Karpas-422 (cell line): ENCODE measurements at regions not wholly inside any gene's neighbourhood (a gene's known extent, or its start where the extent isn't known, plus 50 kb on each side); places are given as distances from the start of the nearest gene placed in this dataset.
A peak's percentile ranks its signal among the peaks of the same experiment; 100 is the strongest.

ENCODE experiments used
- DNase-seq: peaks from one replicate; pipeline ENCODE4 v3.0.0-alpha.2; 2015
- H2AFZ ChIP-seq: fragments of 200-600 bp; sonication (generic); 2 replicates; pipeline ENCODE4 v1.6.1; 2014; ENCODE audit warnings: antibody characterized with exemption, low read length, mixed read lengths
- H3K27ac ChIP-seq: fragments of 200-600 bp; sonication (generic); 2 replicates; pipeline ENCODE4 v1.5.1; 2014; ENCODE audit warnings: mild to moderate bottlenecking, low read length, moderate library complexity
- H3K27me3 ChIP-seq: fragments of 200-600 bp; sonication (generic); 2 replicates; pipeline ENCODE4 v1.6.1; 2014; ENCODE audit warnings: low read length, mixed read lengths
- H3K36me3 ChIP-seq: fragments of 200-600 bp; sonication (generic); 2 replicates; pipeline ENCODE4 v1.6.1; 2014; ENCODE audit warnings: low read length, mixed read lengths; ENCODE audit not compliant: insufficient read depth
- H3K4me1 ChIP-seq: fragments of 200-600 bp; sonication (generic); 2 replicates; pipeline ENCODE4 v1.6.1; 2014; ENCODE audit warnings: mild to moderate bottlenecking, low read length, mixed read lengths
- H3K4me2 ChIP-seq: fragments of 200-600 bp; sonication (generic); 2 replicates; pipeline ENCODE4 v1.6.1; 2014; ENCODE audit warnings: low read length, low read depth, mild to moderate bottlenecking; ENCODE audit not compliant: poor library complexity, severe bottlenecking
- H3K4me3 ChIP-seq: fragments of 200-600 bp; sonication (generic); 2 replicates; pipeline ENCODE4 v1.5.1; 2014; ENCODE audit warnings: mild to moderate bottlenecking, antibody characterized with exemption, low read length, mixed read lengths
- H3K79me2 ChIP-seq: fragments of 200-600 bp; sonication (generic); 2 replicates; pipeline ENCODE4 v1.6.1; 2014; ENCODE audit warnings: mild to moderate bottlenecking, low read length, mixed read lengths
- H3K9ac ChIP-seq: fragments of 200-600 bp; sonication (generic); 2 replicates; pipeline ENCODE4 v1.6.0; 2014; ENCODE audit warnings: low read length
- H3K9me2 ChIP-seq: fragments of 200-600 bp; sonication (generic), shearing (Covaris generic); replicated peaks from 2 replicates; pipeline ENCODE4 v1.6.0; 2014; ENCODE audit warnings: mild to moderate bottlenecking, low read length, moderate library complexity; ENCODE audit not compliant: insufficient read depth
- H3K9me3 ChIP-seq: fragments of 300-700, 200-600 bp; sonication (generic); 2 replicates; pipeline ENCODE4 v1.6.1; 2014; ENCODE audit warnings: low read length, mixed read lengths
- H4K20me1 ChIP-seq: fragments of 200-600 bp; sonication (generic); 2 replicates; pipeline ENCODE4 v1.6.1; 2014; ENCODE audit warnings: mild to moderate bottlenecking, antibody characterized with exemption, low read length, low read depth; ENCODE audit not compliant: insufficient read depth

DNA sequence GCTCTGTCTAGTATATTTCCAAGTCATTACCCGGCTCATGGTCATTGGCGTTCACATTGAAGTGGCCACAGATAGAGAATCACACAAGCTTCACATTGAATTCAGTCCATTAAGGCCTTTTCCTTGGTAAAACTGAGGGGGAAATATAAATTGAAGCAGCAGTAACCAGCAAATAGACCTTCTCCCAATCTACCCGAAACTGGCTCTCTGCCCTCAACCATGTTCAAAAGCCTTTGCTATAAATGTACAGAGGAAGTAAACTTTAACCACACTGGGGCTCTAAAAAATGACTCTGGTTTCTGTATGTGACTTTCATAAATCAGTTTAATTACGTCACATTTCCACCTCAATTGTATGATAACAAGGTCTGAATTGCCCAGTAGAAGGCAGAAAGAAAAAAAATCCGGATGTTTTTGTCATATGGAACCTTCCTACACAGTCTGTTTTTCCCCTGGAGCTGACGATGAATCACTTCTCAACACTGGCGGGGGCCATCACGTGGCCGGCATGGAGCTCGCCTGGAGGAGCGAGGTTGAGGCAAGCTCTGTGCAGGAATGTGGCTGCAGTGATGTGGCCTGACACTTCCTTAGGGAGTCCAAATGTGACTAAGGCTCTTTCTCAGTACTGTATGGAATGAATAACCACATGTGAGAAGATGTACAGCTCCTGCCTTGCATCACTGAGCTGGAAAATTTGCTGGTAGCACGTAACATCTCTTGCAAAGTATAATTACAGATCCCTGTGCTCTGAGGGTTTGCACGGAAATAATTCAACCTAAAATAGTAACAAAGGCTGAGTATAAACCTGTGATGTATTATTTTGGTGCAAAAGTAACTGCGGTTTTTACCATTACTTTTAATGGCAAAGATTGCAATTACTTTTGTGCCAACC, 58.6 kb upstream of the SNX9 start:
- H2AFZ ChIP-seq = no peak overlapping the region

GRCh38 chr6:157766901-157767774, 55.9 kb upstream of the SNX9 start:
- peaks cover 74% of the 10 kb centered on the region for H3K4me1 ChIP-seq
- H4K20me1 ChIP-seq = 0 out of 2 replicates have a peak, but pooled peaks cover 6% of the 10 kb centered on the region
- no peaks in the 10 kb centered on the region for H3K9me3 ChIP-seq
- H3K4me2 ChIP-seq = peak overlapping the region; percentile 69
- no peak overlapping the region for H3K27ac ChIP-seq
- no peaks in the 10 kb centered on the region for H3K9me2 ChIP-seq
- no peaks in the 10 kb centered on the region for H3K27me3 ChIP-seq
- H3K36me3 ChIP-seq = no peaks in the 10 kb centered on the region
- H3K4me3 ChIP-seq = no peak overlapping the region
- no peak overlapping the region for H2AFZ ChIP-seq
- no peak overlapping the region for H3K9ac ChIP-seq
- DNase-seq = no peak
- no peaks in the 10 kb centered on the region for H3K79me2 ChIP-seq

More for the DNA sequence above, 58.6 kb upstream of the SNX9 start:
- peak overlapping the region; percentile 88 for H3K27ac ChIP-seq
- H3K9me2 ChIP-seq = no peaks in the 10 kb centered on the region
- peak overlapping the region; percentile 54 for H3K4me3 ChIP-seq
- no peaks in the 10 kb centered on the region for H3K36me3 ChIP-seq
- H3K79me2 ChIP-seq = no peaks in the 10 kb centered on the region
- peaks cover 74% of the 10 kb centered on the region for H3K4me1 ChIP-seq
- DNase-seq = peak; percentile 91
- H3K9me3 ChIP-seq = no peaks in the 10 kb centered on the region
- H4K20me1 ChIP-seq = peaks cover 6% of the 10 kb centered on the region; the same call in 1 of the 2 replicates
- no peaks in the 10 kb centered on the region for H3K27me3 ChIP-seq
- H3K4me2 ChIP-seq = peak overlapping the region; percentile 71
- H3K9ac ChIP-seq = peak overlapping the region; percentile 14; the same call in 1 of the 2 replicates

DNA sequence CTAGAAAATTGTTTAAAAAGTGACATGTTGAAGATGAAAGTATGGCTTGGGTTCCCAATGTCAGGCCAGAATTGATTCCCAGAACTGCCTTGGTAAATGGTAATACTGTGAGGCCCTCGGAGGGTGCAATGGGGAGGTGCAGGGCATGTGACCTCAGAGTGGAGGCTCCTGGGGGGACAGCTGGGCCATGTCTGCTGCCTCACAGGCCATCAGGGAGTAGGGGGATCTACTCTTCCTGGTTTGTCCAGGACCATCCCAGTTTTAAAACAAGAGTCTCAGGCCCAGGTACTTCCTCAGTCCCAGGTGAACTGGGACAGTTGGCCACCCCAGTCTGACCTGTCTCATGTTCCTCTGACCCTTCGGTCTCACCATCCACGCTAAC, 55.3 kb upstream of the SNX9 start:
- Histone ChIP-seq H3K9me3 (no peaks in the 10 kb centered on the region), H2AFZ (no peak overlapping the region), H3K27me3 (no peaks in the 10 kb centered on the region), H4K20me1 (0 out of 2 replicates have a peak, but pooled peaks cover 5% of the 10 kb centered on the region), H3K79me2 (no peaks in the 10 kb centered on the region), H3K27ac (peak overlapping the region; percentile 66), H3K9me2 (no peaks in the 10 kb centered on the region), H3K36me3 (no peaks in the 10 kb centered on the region), H3K4me1 (peaks cover 68% of the 10 kb centered on the region), H3K9ac (no peak overlapping the region), H3K4me3 (peak overlapping the region; percentile 51), H3K4me2 (peak overlapping the region; percentile 69)
- DNase-seq = no peak

GRCh38 chr6:157768304-157768703, 54.7 kb upstream of the SNX9 start:
- Histone ChIP-seq H3K9ac (peak overlapping the region; percentile 48), H3K36me3 (no peaks in the 10 kb centered on the region), H3K9me2 (no peaks in the 10 kb centered on the region), H3K4me2 (peak overlapping the region; percentile 69), H3K27ac (peak overlapping the region; percentile 66), H3K4me3 (peak overlapping the region; percentile 51), H4K20me1 (no peaks in the 10 kb centered on the region), H3K4me1 (peaks cover 63% of the 10 kb centered on the region), H2AFZ (no peak overlapping the region), H3K79me2 (no peaks in the 10 kb centered on the region), H3K9me3 (no peaks in the 10 kb centered on the region), H3K27me3 (no peaks in the 10 kb centered on the region)
- peak; percentile 85 for DNase-seq

DNA sequence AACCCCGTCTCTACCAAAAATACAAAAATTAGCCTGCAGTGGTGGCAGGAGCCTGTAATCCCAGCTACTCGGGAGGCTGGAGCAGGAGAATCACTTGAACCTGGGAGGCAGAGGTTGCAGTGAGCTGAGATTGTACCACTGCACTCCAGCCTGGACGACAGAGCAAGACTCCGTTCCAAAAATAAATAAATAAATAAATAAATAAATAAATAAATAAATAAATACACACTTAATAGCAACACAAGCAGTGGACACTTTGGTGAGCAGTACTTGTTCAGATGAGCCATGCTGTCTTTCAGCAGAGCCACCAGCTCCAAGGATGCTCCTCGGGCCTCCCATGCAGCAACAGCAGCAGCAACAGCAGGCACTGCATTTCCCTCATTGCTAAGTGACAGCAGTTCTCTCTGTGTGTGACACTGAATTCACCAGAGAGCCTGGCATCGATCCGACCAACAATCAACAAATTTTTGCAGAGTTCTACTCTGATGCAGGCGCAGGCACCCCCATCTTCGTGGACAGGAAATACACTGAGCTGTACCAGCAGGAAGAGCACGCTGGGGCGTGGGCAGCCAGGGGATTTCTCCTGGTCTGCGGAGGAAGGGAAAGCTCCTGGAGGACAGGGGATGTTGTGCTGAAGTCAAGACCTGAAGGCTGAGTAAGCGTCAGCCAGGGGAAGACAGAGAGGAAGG, 54.0 kb upstream of the SNX9 start:
- H4K20me1 ChIP-seq = no peaks in the 10 kb centered on the region
- DNase-seq = no peak
- peaks cover 56% of the 10 kb centered on the region for H3K4me1 ChIP-seq
- no peak overlapping the region for H3K4me3 ChIP-seq
- no peaks in the 10 kb centered on the region for H3K27me3 ChIP-seq
- H3K9me3 ChIP-seq = no peaks in the 10 kb centered on the region
- H3K9ac ChIP-seq = no peak overlapping the region
- no peaks in the 10 kb centered on the region for H3K36me3 ChIP-seq
- no peaks in the 10 kb centered on the region for H3K79me2 ChIP-seq
- H3K27ac ChIP-seq = 0 out of 2 replicates have a peak overlapping the region, but pooled peaks have one; percentile 66
- no peak overlapping the region for H2AFZ ChIP-seq
- no peaks in the 10 kb centered on the region for H3K9me2 ChIP-seq
- peak overlapping the region; percentile 69 for H3K4me2 ChIP-seq

- Histone ChIP-seq H3K4me2 (no peak overlapping the region), H2AFZ (no peak overlapping the region)
Observed at GRCh38 chr6:157769776-157770426, 53.1 kb upstream of the SNX9 start.

GRCh38 chr6:157770946-157771345, 52.1 kb upstream of the SNX9 start:
- no peak overlapping the region for H3K27ac ChIP-seq
- H3K79me2 ChIP-seq = no peaks in the 10 kb centered on the region
- no peaks in the 10 kb centered on the region for H3K27me3 ChIP-seq
- H3K4me1 ChIP-seq = peaks cover 37% of the 10 kb centered on the region
- H3K9ac ChIP-seq = no peak overlapping the region
- H3K4me2 ChIP-seq = no peak overlapping the region
- H4K20me1 ChIP-seq = no peaks in the 10 kb centered on the region
- H3K36me3 ChIP-seq = no peaks in the 10 kb centered on the region
- no peak overlapping the region for H2AFZ ChIP-seq
- no peaks in the 10 kb centered on the region for H3K9me2 ChIP-seq
- H3K9me3 ChIP-seq = no peaks in the 10 kb centered on the region
- no peak overlapping the region for H3K4me3 ChIP-seq
- no peak for DNase-seq

More at GRCh38 chr6:157769776-157770426, 53.1 kb upstream of the SNX9 start:
- DNase-seq = no peak
- no peaks in the 10 kb centered on the region for H3K27me3 ChIP-seq
- no peaks in the 10 kb centered on the region for H3K9me2 ChIP-seq
- no peaks in the 10 kb centered on the region for H3K9me3 ChIP-seq
- no peaks in the 10 kb centered on the region for H4K20me1 ChIP-seq
- no peak overlapping the region for H3K4me3 ChIP-seq
- no peak overlapping the region for H3K27ac ChIP-seq
- H3K9ac ChIP-seq = no peak overlapping the region
- H3K79me2 ChIP-seq = no peaks in the 10 kb centered on the region
- peaks cover 47% of the 10 kb centered on the region for H3K4me1 ChIP-seq
- H3K36me3 ChIP-seq = no peaks in the 10 kb centered on the region
